Hepatocyte (in vitro differentiated cells): ENCODE measurements at regions not wholly inside any gene's neighbourhood (a gene's known extent, or its start where the extent isn't known, plus 50 kb on each side); places are given as distances from the start of the nearest gene placed in this dataset.

Experiments used
- CTCF ChIP-seq: fragments of 200-600 bp; sonication (generic); IDR thresholded peaks from 2 replicates; pipeline ENCODE4 v1.5.1; 2016; ENCODE audit warnings: antibody characterized with exemption, mild to moderate bottlenecking; ENCODE audit not compliant: poor library complexity
- EZH2 ChIP-seq: fragments of 200-600 bp; sonication (generic); IDR thresholded peaks from 2 replicates; pipeline ENCODE4 v1.6.1; 2016; ENCODE audit warnings: antibody characterized with exemption, mild to moderate bottlenecking, borderline replicate concordance
- EZH2phosphoT487 ChIP-seq: fragments of 200-600 bp; sonication (generic); IDR thresholded peaks from one replicate; pipeline ENCODE4 v1.6.1; 2018; ENCODE audit warnings: antibody characterized with exemption, mild to moderate bottlenecking, low read depth, moderate library complexity; ENCODE audit not compliant: unreplicated experiment, severe bottlenecking

- TF ChIP-seq CTCF (peak; percentile 9), EZH2phosphoT487 (no peak), EZH2 (no peak)
These were observed 144.6 kb downstream of the PLPP3 start for GRCh38 chr1:56434740-56435139.
